Rectal smooth muscle tissue (tissue), 1 donor: ENCODE measurements at regions not wholly inside any gene's neighbourhood (a gene's known extent, or its start where the extent isn't known, plus 50 kb on each side); places are given as distances from the start of the nearest gene placed in this dataset.

Source experiments
- H3K27ac ChIP-seq: one replicate; pipeline ENCODE4 v1.7.0; 2013; ENCODE audit warnings: low read depth, low read length, inconsistent platforms
- H3K27me3 ChIP-seq: one replicate; pipeline ENCODE4 v1.7.0; 2013; ENCODE audit warnings: low read length; ENCODE audit not compliant: control insufficient read depth, insufficient read depth
- H3K36me3 ChIP-seq: one replicate; pipeline ENCODE4 v1.7.0; 2013; ENCODE audit warnings: low read length; ENCODE audit not compliant: control insufficient read depth, insufficient read depth
- H3K4me1 ChIP-seq: one replicate; pipeline ENCODE4 v1.7.0; 2013; ENCODE audit warnings: low read length; ENCODE audit not compliant: control insufficient read depth, insufficient read depth
- H3K4me3 ChIP-seq: one replicate; pipeline ENCODE4 v1.7.0; 2013; ENCODE audit warnings: low read length
- H3K9ac ChIP-seq: one replicate; pipeline ENCODE4 v1.7.0; 2013; ENCODE audit warnings: low read length

DNA sequence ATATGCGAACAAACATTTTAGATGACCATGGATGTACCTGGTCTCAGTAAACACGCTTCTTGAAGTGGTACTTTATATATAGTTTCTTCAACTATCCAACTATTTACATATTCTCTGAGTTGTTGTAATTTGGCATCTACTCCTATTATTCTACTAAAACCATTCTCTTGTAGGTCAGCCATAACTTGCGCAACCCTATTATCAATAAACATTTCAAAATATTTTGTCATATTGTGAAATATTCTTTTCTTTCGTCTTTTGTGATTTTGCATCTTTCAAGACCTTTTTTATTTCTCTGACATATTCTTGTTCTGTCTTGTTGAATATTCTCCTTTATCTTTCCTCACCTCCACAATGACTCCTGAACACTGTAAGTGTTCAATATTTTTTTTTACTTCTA lies 753.3 kb downstream of the NXPH1 start:
- Histone ChIP-seq H3K9ac (no peak overlapping the region), H3K27ac (no peak overlapping the region), H3K36me3 (no peaks in the 10 kb centered on the region), H3K4me1 (no peaks in the 10 kb centered on the region), H3K4me3 (no peak overlapping the region), H3K27me3 (no peaks in the 10 kb centered on the region)

DNA sequence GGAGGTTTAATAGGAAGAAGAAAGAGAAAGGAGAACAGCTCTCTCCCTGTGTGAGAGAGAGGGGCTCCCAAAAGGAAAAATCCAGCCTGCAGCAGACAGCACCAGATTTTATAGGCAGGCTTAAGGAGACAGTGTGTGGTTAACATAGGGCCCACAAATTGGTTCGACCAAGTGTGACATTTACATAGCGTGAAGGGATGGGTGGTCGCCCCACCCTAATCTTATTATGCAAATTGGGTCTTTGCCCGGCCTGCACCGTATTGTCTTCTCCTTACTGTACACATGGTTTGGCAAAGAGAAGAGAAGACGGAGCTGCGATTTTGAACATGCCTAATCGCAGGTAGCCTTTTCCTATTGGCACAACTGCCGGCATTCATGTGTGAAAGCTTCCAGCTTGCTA lies 756.3 kb downstream of the NXPH1 start:
- Histone ChIP-seq H3K4me1 (no peaks in the 10 kb centered on the region), H3K9ac (no peak overlapping the region), H3K27me3 (no peaks in the 10 kb centered on the region), H3K4me3 (no peak overlapping the region), H3K27ac (no peak overlapping the region), H3K36me3 (no peaks in the 10 kb centered on the region)

GRCh38 chr7:9192969-9193368 lies 759.6 kb downstream of the NXPH1 start:
- Histone ChIP-seq H3K36me3 (no peaks in the 10 kb centered on the region), H3K9ac (no peak overlapping the region), H3K27ac (no peak overlapping the region), H3K27me3 (no peaks in the 10 kb centered on the region), H3K4me1 (no peaks in the 10 kb centered on the region), H3K4me3 (no peak overlapping the region)

DNA sequence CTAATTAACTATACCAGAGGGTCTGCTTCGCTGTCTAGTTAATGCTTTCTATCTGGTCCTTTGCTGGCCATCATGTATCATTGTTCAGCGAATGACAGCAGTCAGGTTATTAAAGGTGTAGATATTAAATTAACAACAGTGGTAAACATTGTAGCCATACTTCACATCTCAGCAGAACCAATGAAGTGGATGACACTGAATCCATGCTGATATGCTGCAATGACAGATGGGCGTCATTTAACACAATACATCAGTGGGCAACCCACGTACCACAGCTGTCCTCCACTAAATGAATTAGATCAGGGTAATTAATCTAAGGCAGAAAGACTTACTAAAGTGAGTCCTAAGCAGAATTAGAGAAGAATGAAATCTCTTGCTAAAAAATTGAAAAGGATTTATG lies 767.2 kb downstream of the NXPH1 start:
- H3K4me3 ChIP-seq, result no peak overlapping the region
- no peak overlapping the region for H3K9ac ChIP-seq
- H3K4me1 ChIP-seq, result no peaks in the 10 kb centered on the region
- H3K27ac ChIP-seq, result no peak overlapping the region
- no peaks in the 10 kb centered on the region for H3K36me3 ChIP-seq
- H3K27me3 ChIP-seq, result no peaks in the 10 kb centered on the region

DNA sequence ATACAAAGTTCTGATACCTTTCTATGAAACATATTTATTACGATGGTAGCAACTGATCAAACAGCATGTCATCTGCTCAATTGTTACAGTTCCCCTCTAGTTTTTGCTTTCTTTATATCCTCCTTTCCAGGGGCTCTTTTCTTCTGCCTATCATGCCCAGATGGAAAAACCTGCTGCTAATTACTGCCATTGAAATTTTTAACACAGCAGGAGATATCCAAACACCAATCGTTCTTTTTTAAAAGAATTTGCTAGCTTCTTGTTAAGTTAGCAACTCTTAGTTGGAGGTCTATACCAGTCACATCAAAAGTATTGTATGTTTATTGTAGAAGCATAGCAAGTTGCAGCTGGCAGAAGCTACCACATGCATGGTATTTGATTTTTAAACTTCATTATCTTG lies 768.5 kb downstream of the NXPH1 start:
- no peak overlapping the region for H3K9ac ChIP-seq
- H3K4me1 ChIP-seq, result no peaks in the 10 kb centered on the region
- no peak overlapping the region for H3K27ac ChIP-seq
- H3K4me3 ChIP-seq, result no peak overlapping the region
- H3K27me3 ChIP-seq, result no peaks in the 10 kb centered on the region
- H3K36me3 ChIP-seq, result no peaks in the 10 kb centered on the region

DNA sequence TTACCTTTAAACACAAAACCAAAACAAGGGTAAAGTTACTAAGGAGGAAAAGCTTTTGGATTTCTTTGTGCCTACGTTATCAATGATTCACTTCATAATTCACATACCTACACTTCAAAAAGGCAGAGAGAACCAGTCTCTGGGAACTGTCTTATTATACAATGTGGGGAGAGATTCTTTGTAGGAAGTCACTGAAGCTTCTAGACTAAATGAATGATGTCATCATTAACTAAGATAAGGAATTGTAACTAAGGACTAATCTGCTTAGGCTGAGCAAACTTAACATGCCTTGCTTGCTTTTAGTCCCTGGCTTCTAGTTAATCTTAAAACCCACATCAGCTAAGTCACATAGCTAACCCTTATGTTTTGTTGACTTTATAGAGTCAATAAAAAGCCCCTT lies 771.2 kb downstream of the NXPH1 start:
- H3K4me1 ChIP-seq, result no peaks in the 10 kb centered on the region
- H3K27ac ChIP-seq, result no peak overlapping the region
- no peak overlapping the region for H3K9ac ChIP-seq
- no peak overlapping the region for H3K4me3 ChIP-seq
- no peaks in the 10 kb centered on the region for H3K27me3 ChIP-seq
- no peaks in the 10 kb centered on the region for H3K36me3 ChIP-seq

DNA sequence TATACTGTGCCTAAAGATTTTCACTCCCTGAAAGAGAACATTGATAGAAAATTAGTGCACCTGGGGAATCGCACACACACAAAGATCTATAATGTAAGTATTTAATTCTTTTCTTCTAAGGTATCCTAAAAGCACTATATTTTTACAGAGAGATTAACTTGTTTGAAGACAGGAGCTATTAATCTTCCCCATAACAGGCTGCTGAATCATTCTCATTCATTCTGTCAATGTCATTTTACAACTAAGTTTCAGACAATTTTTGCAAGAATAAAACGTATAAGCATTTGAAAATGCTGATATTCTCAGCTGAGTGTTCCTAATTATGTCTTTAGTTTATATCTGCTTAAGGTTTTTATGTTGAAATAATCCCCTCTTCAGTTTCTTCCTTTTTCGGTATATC lies 776.7 kb downstream of the NXPH1 start:
- Histone ChIP-seq H3K36me3 (no peaks in the 10 kb centered on the region), H3K9ac (no peak overlapping the region), H3K27ac (no peak overlapping the region), H3K4me3 (no peak overlapping the region), H3K4me1 (no peaks in the 10 kb centered on the region), H3K27me3 (no peaks in the 10 kb centered on the region)

DNA sequence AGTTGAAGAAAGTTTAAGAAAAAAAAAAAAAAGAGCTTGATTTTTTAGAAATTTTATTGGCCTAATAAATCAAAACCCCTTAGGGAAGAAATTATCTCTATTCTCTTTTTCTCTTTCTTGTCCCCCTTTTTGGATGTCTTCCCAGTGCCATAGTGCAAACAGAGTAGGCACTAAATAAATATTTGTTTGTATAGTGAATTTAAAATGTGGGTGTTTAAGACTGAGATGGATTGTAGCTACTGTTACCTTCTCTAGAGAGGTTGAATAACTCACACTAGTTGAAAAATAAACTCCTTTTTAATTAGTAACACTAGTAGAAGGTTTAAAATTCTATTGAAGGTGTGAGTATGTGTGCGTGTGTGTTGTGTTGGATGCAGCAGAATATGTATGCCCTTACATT lies 783.8 kb downstream of the NXPH1 start:
- Histone ChIP-seq H3K27me3 (no peaks in the 10 kb centered on the region), H3K9ac (no peak overlapping the region), H3K4me1 (no peaks in the 10 kb centered on the region), H3K36me3 (no peaks in the 10 kb centered on the region), H3K4me3 (no peak overlapping the region), H3K27ac (no peak overlapping the region)

GRCh38 chr7:9226500-9226899 lies 793.1 kb downstream of the NXPH1 start:
- Histone ChIP-seq H3K27ac (no peak overlapping the region), H3K4me3 (no peak overlapping the region), H3K36me3 (no peaks in the 10 kb centered on the region), H3K27me3 (no peaks in the 10 kb centered on the region), H3K4me1 (no peaks in the 10 kb centered on the region), H3K9ac (no peak overlapping the region)

GRCh38 chr7:9231630-9232121 lies 798.3 kb downstream of the NXPH1 start:
- no peak overlapping the region for H3K4me3 ChIP-seq
- H3K4me1 ChIP-seq, result no peaks in the 10 kb centered on the region
- no peak overlapping the region for H3K9ac ChIP-seq
- no peaks in the 10 kb centered on the region for H3K36me3 ChIP-seq
- H3K27ac ChIP-seq, result no peak overlapping the region
- H3K27me3 ChIP-seq, result no peaks in the 10 kb centered on the region

DNA sequence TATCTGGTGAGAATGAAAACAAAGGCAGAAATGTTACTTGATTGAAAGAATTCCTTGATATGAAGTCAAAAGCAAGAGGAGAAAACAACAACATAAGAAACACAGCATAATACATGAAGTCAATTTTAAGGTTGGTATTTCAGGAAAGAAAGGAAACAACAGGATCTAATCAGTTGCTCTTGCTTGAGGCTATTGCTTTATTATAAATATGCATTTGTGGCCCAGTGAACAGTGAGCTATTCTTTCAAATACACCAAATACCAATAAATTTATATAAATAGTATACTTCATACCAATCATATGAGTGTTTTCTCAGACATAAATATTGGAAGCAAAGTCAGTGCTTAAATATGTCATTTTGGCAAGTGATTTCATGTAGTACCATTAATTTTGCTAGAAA lies 806.6 kb downstream of the NXPH1 start:
- no peak overlapping the region for H3K9ac ChIP-seq
- no peaks in the 10 kb centered on the region for H3K4me1 ChIP-seq
- H3K27me3 ChIP-seq, result no peaks in the 10 kb centered on the region
- no peak overlapping the region for H3K4me3 ChIP-seq
- H3K36me3 ChIP-seq, result no peaks in the 10 kb centered on the region
- H3K27ac ChIP-seq, result no peak overlapping the region

- no peaks in the 10 kb centered on the region for H3K36me3 ChIP-seq
- H3K27me3 ChIP-seq, result no peaks in the 10 kb centered on the region
- no peak overlapping the region for H3K9ac ChIP-seq
- H3K4me3 ChIP-seq, result no peak overlapping the region
- no peak overlapping the region for H3K27ac ChIP-seq
- no peaks in the 10 kb centered on the region for H3K4me1 ChIP-seq
These were observed 808.4 kb downstream of the NXPH1 start for GRCh38 chr7:9241826-9242225.

DNA sequence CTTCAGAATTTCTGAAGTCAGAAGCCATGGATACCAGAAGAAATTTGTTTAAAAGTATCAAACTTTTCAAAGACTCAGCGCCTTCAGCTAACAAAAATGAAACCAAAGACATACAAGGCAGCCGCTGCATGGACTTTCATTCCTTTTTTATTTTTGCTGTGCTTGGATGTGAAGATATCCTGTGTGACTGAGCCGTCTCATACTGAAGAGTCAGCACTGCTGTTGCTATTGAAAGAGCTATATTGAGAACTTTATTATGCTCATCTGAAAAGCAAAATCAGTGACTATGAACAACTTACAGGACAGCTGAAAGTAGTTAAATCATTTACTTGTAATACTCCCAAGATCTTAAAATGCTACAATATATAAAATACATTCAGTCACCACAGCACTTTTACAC lies 809.2 kb downstream of the NXPH1 start:
- Histone ChIP-seq H3K27ac (no peak overlapping the region), H3K27me3 (no peaks in the 10 kb centered on the region), H3K4me3 (no peak overlapping the region), H3K9ac (no peak overlapping the region), H3K36me3 (no peaks in the 10 kb centered on the region), H3K4me1 (no peaks in the 10 kb centered on the region)
